Liver (tissue), 8 donors: ENCODE measurements at regions not wholly inside any gene's neighbourhood (a gene's known extent, or its start where the extent isn't known, plus 50 kb on each side); places are given as distances from the start of the nearest gene placed in this dataset.

Source experiments
- DNase-seq: peaks from one replicate; pipeline ENCODE4 v3.0.0-alpha.2; 2017; ENCODE audit warnings: low spot score
- H3K27ac ChIP-seq, 2 donors: one replicate each; pipeline ENCODE4 v1.7.0; 2013; ENCODE audit warnings: inconsistent platforms in 2 of 2, low read length in 2 of 2, control low read depth in 1 of 2, low read depth in 1 of 2, mild to moderate bottlenecking in 1 of 2
- H3K27me3 ChIP-seq, 4 donors: one replicate each; pipeline versions ENCODE4 v1.6.1 to v1.7.0; 2013; ENCODE audit warnings: low read length in 3 of 4, inconsistent platforms in 1 of 4, mild to moderate bottlenecking in 1 of 4, moderate library complexity in 1 of 4; ENCODE audit not compliant: control insufficient read depth in 4 of 4, insufficient read depth in 4 of 4
- H3K36me3 ChIP-seq, 4 donors: one replicate each; pipeline versions ENCODE4 v1.6.1 to v1.7.0; 2013; ENCODE audit warnings: low read length in 3 of 4, mild to moderate bottlenecking in 3 of 4, low read depth in 1 of 4, moderate library complexity in 1 of 4; ENCODE audit not compliant: control insufficient read depth in 4 of 4, insufficient read depth in 3 of 4
- H3K4me1 ChIP-seq, 4 donors: one replicate each; pipeline versions ENCODE4 v1.6.1 to v1.7.0; 2013; ENCODE audit warnings: low read length in 3 of 4, mild to moderate bottlenecking in 3 of 4, moderate library complexity in 1 of 4; ENCODE audit not compliant: control insufficient read depth in 4 of 4, insufficient read depth in 4 of 4
- H3K4me3 ChIP-seq, 3 donors: one replicate each; pipeline versions ENCODE4 v1.6.1 to v1.7.0; 2013; ENCODE audit warnings: low read length in 3 of 3, control low read depth in 1 of 3, low read depth in 1 of 3, mild to moderate bottlenecking in 1 of 3
- H3K9ac ChIP-seq, 2 donors: one replicate each; pipeline ENCODE4 v1.7.0; 2013; ENCODE audit warnings: low read length in 2 of 2, mild to moderate bottlenecking in 2 of 2, moderate library complexity in 2 of 2, control low read depth in 1 of 2, low read depth in 1 of 2
- H3K9me3 ChIP-seq, 4 donors: one replicate each; pipeline versions ENCODE4 v1.6.1 to v1.7.0; 2013; ENCODE audit warnings: low read length in 3 of 4; ENCODE audit not compliant: control insufficient read depth in 4 of 4
- CTCF ChIP-seq: fragments of 150-350 bp; IDR thresholded peaks from 2 replicates; pipeline ENCODE4 v1.5.1; 2017; ENCODE audit warnings: improper control_type of control experiment, low read depth, low read length; ENCODE audit not compliant: missing input control
- FOXA1 ChIP-seq: IDR thresholded peaks from 2 replicates; pipeline ENCODE4 v1.6.1; 2016; ENCODE audit warnings: antibody characterized with exemption
- GABPA ChIP-seq, 2 donors: IDR thresholded peaks in 1 of 2; conservative IDR thresholded peaks in 1 of 2; 2 replicates each; pipeline ENCODE4 v1.6.1; 2016; ENCODE audit warnings: antibody characterized with exemption in 2 of 2, mild to moderate bottlenecking in 1 of 2, moderate library complexity in 1 of 2
- HNF4G ChIP-seq: IDR thresholded peaks from 2 replicates; pipeline ENCODE4 v1.6.1; 2016; ENCODE audit warnings: antibody characterized with exemption
- JUND ChIP-seq, 2 donors: IDR thresholded peaks; 2 replicates each; pipeline ENCODE4 v1.6.1; 2016; ENCODE audit warnings: antibody characterized with exemption in 2 of 2
- NR2F2 ChIP-seq: IDR thresholded peaks from 2 replicates; pipeline ENCODE4 v1.6.1; 2016; ENCODE audit warnings: antibody characterized with exemption
- RAD21 ChIP-seq, 2 donors: IDR thresholded peaks; 2 replicates each; pipeline ENCODE4 v1.6.1; 2016; ENCODE audit warnings: antibody characterized with exemption in 2 of 2, mild to moderate bottlenecking in 2 of 2
- REST ChIP-seq: IDR thresholded peaks from 2 replicates; pipeline ENCODE4 v1.6.1; 2016; ENCODE audit warnings: antibody characterized with exemption, mild to moderate bottlenecking
- RXRA ChIP-seq, 2 donors: IDR thresholded peaks; 2 replicates each; pipeline ENCODE4 v1.6.1; 2017 to 2018; ENCODE audit warnings: antibody characterized with exemption in 2 of 2, mild to moderate bottlenecking in 1 of 2
- YY1 ChIP-seq: IDR thresholded peaks from 2 replicates; pipeline ENCODE4 v1.6.1; 2016; ENCODE audit warnings: antibody characterized with exemption, mild to moderate bottlenecking
- ZBTB33 ChIP-seq: IDR thresholded peaks from 2 replicates; pipeline ENCODE4 v1.6.1; 2016; ENCODE audit warnings: antibody characterized with exemption
- WGBS: extraction: QIAGEN DNeasy Blood & Tissue Kit; methylation state at CpG from one replicate; pipeline ENCODE4 v1.1.7; 2013; 5-methylcytosine and 5-hydroxymethylcytosine counted together
- TF ChIP-seq, protein P1 (sequence below): IDR thresholded peaks from 2 replicates; pipeline ENCODE4 v1.6.1; 2016; ENCODE audit warnings: antibody characterized with exemption
- donor health status: healthy.
- donor health status: healthy.
- donor health status: healthy.
- donor health status: healthy.
- donor health status: healthy.

DNA sequence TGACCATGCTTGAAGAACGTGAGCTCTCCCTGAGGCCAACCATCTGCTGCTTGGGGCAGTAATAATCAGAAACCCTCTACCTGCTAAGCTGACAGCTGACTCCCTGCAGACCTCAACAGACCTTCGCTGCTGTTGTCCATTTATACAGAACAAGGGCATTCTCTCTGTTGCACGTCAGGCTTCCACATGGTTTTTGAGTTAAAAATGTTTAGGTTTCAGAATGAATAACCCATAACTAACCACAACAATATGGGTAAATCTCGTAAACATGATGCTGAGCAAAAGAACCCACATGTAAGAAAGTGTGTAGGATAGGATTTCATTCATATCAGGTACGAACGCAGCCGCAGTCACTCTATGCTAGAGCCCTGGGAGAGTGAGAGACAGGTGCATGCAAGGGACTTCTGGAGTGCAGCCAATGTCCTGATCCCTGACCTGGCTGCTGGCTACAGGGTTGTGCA lies 348.5 kb downstream of the MED10 start:
- TF ChIP-seq FOXA1 (no peak), JUND (IDR thresholded peaks at IDR 0.05) (no peak), RAD21 (IDR thresholded peaks at IDR 0.05) (no peak), ZBTB33 (no peak), GABPA (IDR thresholded peaks at IDR 0.05 in 1 of 2, conservative IDR thresholded peaks at IDR 0.05 in 1 of 2) (no peak), NR2F2 (no peak)
- Histone ChIP-seq H3K9ac (no peak overlapping the region), H3K4me3 (no peak overlapping the region), H3K9me3 (no peaks in the 10 kb centered on the region), H3K27ac (no peak overlapping the region), H3K4me1 (no peaks in the 10 kb centered on the region), H3K27me3 (no peaks in the 10 kb centered on the region), H3K36me3 (no peaks in the 10 kb centered on the region)
- WGBS = 70% methylated on average over 7 of the region's 7 CpGs
- DNase-seq = no peak

GRCh38 chr5:6026766-6027406 lies 351.5 kb downstream of the MED10 start:
- 70% methylated on average over 5 of the region's 5 CpGs for WGBS
- no peaks in the 10 kb centered on the region for H3K36me3 ChIP-seq

GRCh38 chr5:6019612-6020011 lies 358.7 kb downstream of the MED10 start:
- Histone ChIP-seq H3K36me3 (no peaks in the 10 kb centered on the region), H3K27me3 (no peaks in the 10 kb centered on the region), H3K9ac (no peak overlapping the region), H3K4me3 (no peak overlapping the region), H3K27ac (no peak overlapping the region), H3K9me3 (peaks cover 0 to 2% (median 0%) of the 10 kb centered on the region in 4 donors), H3K4me1 (no peaks in the 10 kb centered on the region)
- WGBS = 55% methylated on average over 4 of the region's 4 CpGs
- TF ChIP-seq GABPA (IDR thresholded peaks at IDR 0.05 in 1 of 2, conservative IDR thresholded peaks at IDR 0.05 in 1 of 2) (no peak), HNF4G (no peak), RXRA (IDR thresholded peaks at IDR 0.05) (no peak), NR2F2 (no peak), REST (no peak), ZBTB33 (no peak)
- TF ChIP-seq, protein P1, sequence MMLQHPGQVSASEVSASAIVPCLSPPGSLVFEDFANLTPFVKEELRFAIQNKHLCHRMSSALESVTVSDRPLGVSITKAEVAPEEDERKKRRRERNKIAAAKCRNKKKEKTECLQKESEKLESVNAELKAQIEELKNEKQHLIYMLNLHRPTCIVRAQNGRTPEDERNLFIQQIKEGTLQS = no peak
- no peak for DNase-seq

More at GRCh38 chr5:6026766-6027406, 351.5 kb downstream of the MED10 start:
- Histone ChIP-seq H3K9ac (no peak overlapping the region), H3K27me3 (no peaks in the 10 kb centered on the region), H3K4me3 (no peak overlapping the region), H3K9me3 (no peaks in the 10 kb centered on the region), H3K27ac (no peak overlapping the region), H3K4me1 (no peaks in the 10 kb centered on the region)
- TF ChIP-seq, protein P1 = no peak
- TF ChIP-seq YY1 = no peak
- TF ChIP-seq CTCF = no peak
- no peak for TF ChIP-seq GABPA (IDR thresholded peaks at IDR 0.05 in 1 of 2, conservative IDR thresholded peaks at IDR 0.05 in 1 of 2)
- no peak for DNase-seq
